CD4-positive, alpha-beta T cell (primary cell): ENCODE measurements at regions not wholly inside any gene's neighbourhood (a gene's known extent, or its start where the extent isn't known, plus 50 kb on each side); places are given as distances from the start of the nearest gene placed in this dataset.

Source experiments
- ATAC-seq: fragments of 200-7000 bp; cut with Tn5 transposase; one replicate; pipeline ENCODE4 v1.10.0; 2022; ENCODE audit warnings: mild to moderate bottlenecking; ENCODE audit not compliant: poor library complexity
- CTCF ChIA-PET: fragments of 350-600 bp; sonication (Branson Sonifier 250); formaldehyde crosslinking; loops from one replicate; lab custom pipeline; 2021; ENCODE audit warnings: antibody characterized with exemption, inconsistent platforms; lab: Charles Lee
- POLR2A ChIA-PET: fragments of 350-600 bp; sonication (Branson Sonifier 250); formaldehyde crosslinking; loops from one replicate; lab custom pipeline; 2021; ENCODE audit warnings: antibody characterized with exemption, inconsistent platforms; lab: Charles Lee
- DNase-seq, 14 experiments: peaks; one replicate each; pipeline ENCODE4 v3.0.0-alpha.2; 2013 to 2020; ENCODE audit warnings: mixed read lengths in 2 of 14
- H3K27ac ChIP-seq, 2 donors: one replicate each; pipeline versions ENCODE4 v1.5.1 to v1.7.0; 2013; ENCODE audit warnings: low read length in 2 of 2, low read depth in 1 of 2, mild to moderate bottlenecking in 1 of 2
- H3K27me3 ChIP-seq, 2 experiments: 1 replicate in 1 of 2; 2 replicates in 1 of 2; pipeline versions ENCODE4 v1.6.1 to v1.7.0; 2013; ENCODE audit warnings: low read length in 2 of 2, control low read depth in 1 of 2, mild to moderate bottlenecking in 1 of 2, moderate library complexity in 1 of 2; ENCODE audit not compliant: insufficient read depth in 2 of 2, control insufficient read depth in 1 of 2
- H3K36me3 ChIP-seq: one replicate; pipeline ENCODE4 v1.6.1; 2013; ENCODE audit warnings: low read length, control low read depth; ENCODE audit not compliant: insufficient read depth
- H3K4me1 ChIP-seq: one replicate; pipeline ENCODE4 v1.6.1; 2013; ENCODE audit warnings: low read length, control low read depth; ENCODE audit not compliant: insufficient read depth
- H3K4me3 ChIP-seq: one replicate; pipeline ENCODE4 v1.5.1; 2013; ENCODE audit warnings: mild to moderate bottlenecking, low read length, moderate library complexity
- H3K9me3 ChIP-seq, 2 experiments: 1 replicate in 1 of 2; 2 replicates in 1 of 2; pipeline versions ENCODE4 v1.6.1 to v1.7.0; 2013; ENCODE audit warnings: low read length in 2 of 2, mild to moderate bottlenecking in 2 of 2, control low read depth in 1 of 2, moderate library complexity in 1 of 2; ENCODE audit not compliant: control insufficient read depth in 1 of 2, insufficient read depth in 1 of 2
- H3K27ac Mint-ChIP-seq: one replicate; pipeline ENCODE4 v1.8.0; 2020; ENCODE audit warnings: mixed read lengths
- H3K27me3 Mint-ChIP-seq: one replicate; pipeline ENCODE4 v1.8.0; 2021; ENCODE audit warnings: mixed read lengths
- H3K36me3 Mint-ChIP-seq: one replicate; pipeline ENCODE4 v1.8.0; 2021; ENCODE audit warnings: low read depth, mixed read lengths
- H3K4me1 Mint-ChIP-seq: one replicate; pipeline ENCODE4 v1.8.0; 2021; ENCODE audit warnings: low read depth, mixed read lengths
- H3K4me3 Mint-ChIP-seq: one replicate; pipeline ENCODE4 v1.8.0; 2020; ENCODE audit warnings: mild to moderate bottlenecking, mixed read lengths
- H3K9me3 Mint-ChIP-seq: one replicate; pipeline ENCODE4 v1.8.0; 2020; ENCODE audit warnings: mixed read lengths
- CTCF ChIP-seq: fragments of 200-600 bp; IDR thresholded peaks from one replicate; pipeline ENCODE4 v1.8.0; 2022; ENCODE audit warnings: antibody characterized with exemption, mild to moderate bottlenecking
- intact Hi-C, 2 experiments: fragments of 100-400 bp; cut with DNase I in 1 of 2; cut with micrococcal nuclease in 1 of 2; formaldehyde crosslinking; loops; one replicate each; pipeline versions ENCODE4 v1.15.1 to v1.9.0; 2023 to 2025; cut with DNase I, micrococcal nuclease

GRCh38 chr2:207419331-207419730 lies 110.4 kb upstream of the CREB1 start:
- Mint-ChIP-seq H3K4me1 (no peaks in the 10 kb centered on the region), H3K27me3 (no peaks in the 10 kb centered on the region), H3K27ac (no peak overlapping the region), H3K9me3 (no peaks in the 10 kb centered on the region), H3K36me3 (no peaks in the 10 kb centered on the region), H3K4me3 (no peak overlapping the region)
- H3K9me3 ChIP-seq, result peaks cover 0 to 3% of the 10 kb centered on the region in 2 experiments
- H3K27ac ChIP-seq, result no peak overlapping the region
- TF ChIP-seq CTCF, result no peak
- DNase-seq, result no peak
- no peaks in the 10 kb centered on the region for H3K27me3 ChIP-seq
- no peak for ATAC-seq
- POLR2A ChIA-PET, result no interaction called here
- intact Hi-C loops, result no loop called here
- H3K36me3 ChIP-seq, result no peaks in the 10 kb centered on the region
- CTCF ChIA-PET, result no interaction called here
- H3K4me1 ChIP-seq, result no peaks in the 10 kb centered on the region
- H3K4me3 ChIP-seq, result no peak overlapping the region

- ATAC-seq (no peak), DNase-seq (no peak)
- ChIA-PET POLR2A (no interaction called here), CTCF (no interaction called here)
- Mint-ChIP-seq H3K4me1 (no peaks in the 10 kb centered on the region), H3K36me3 (no peaks in the 10 kb centered on the region), H3K9me3 (no peaks in the 10 kb centered on the region), H3K4me3 (no peak overlapping the region), H3K27me3 (no peaks in the 10 kb centered on the region), H3K27ac (no peak overlapping the region)
- peaks cover 0 to 3% of the 10 kb centered on the region in 2 experiments for H3K9me3 ChIP-seq
- no peak for TF ChIP-seq CTCF
- H3K27me3 ChIP-seq, result no peaks in the 10 kb centered on the region
- H3K27ac ChIP-seq, result no peak overlapping the region
- H3K36me3 ChIP-seq, result no peaks in the 10 kb centered on the region
- intact Hi-C loops, result no loop called here
- no peak overlapping the region for H3K4me3 ChIP-seq
- H3K4me1 ChIP-seq, result no peaks in the 10 kb centered on the region
These were observed 108.1 kb upstream of the CREB1 start for GRCh38 chr2:207421671-207422070.

- Histone ChIP-seq H3K4me1 (no peaks in the 10 kb centered on the region), H3K27ac (no peak overlapping the region), H3K36me3 (no peaks in the 10 kb centered on the region), H3K27me3 (no peaks in the 10 kb centered on the region), H3K9me3 (peaks cover 0 to 3% of the 10 kb centered on the region in 2 experiments), H3K4me3 (no peak overlapping the region)
- no peak overlapping the region for H3K27ac Mint-ChIP-seq
- no peak for TF ChIP-seq CTCF
- intact Hi-C loops, result no loop called here
- H3K4me3 Mint-ChIP-seq, result no peak overlapping the region
- H3K27me3 Mint-ChIP-seq, result no peaks in the 10 kb centered on the region
- ChIA-PET CTCF (no interaction called here), POLR2A (no interaction called here)
- no peak for DNase-seq
- no peaks in the 10 kb centered on the region for H3K36me3 Mint-ChIP-seq
- ATAC-seq, result no peak
- H3K9me3 Mint-ChIP-seq, result no peaks in the 10 kb centered on the region
- no peaks in the 10 kb centered on the region for H3K4me1 Mint-ChIP-seq
These were observed 107.4 kb upstream of the CREB1 start for GRCh38 chr2:207422380-207422779.
